SIG-M5 (cell line): ENCODE measurements at regions not wholly inside any gene's neighbourhood (a gene's known extent, or its start where the extent isn't known, plus 50 kb on each side); places are given as distances from the start of the nearest gene placed in this dataset.
A peak's percentile ranks its signal among the peaks of the same experiment; 100 is the strongest.
"Not testable (repeated sequence)": the region's sequence is repeated elsewhere in the genome, so short reads cannot be mapped to it uniquely, and the experiment has no call there.

Source experiments
- DNase-seq: peaks from one replicate; lab custom pipeline; 2025; lab: John Stamatoyannopoulos, UW

DNA sequence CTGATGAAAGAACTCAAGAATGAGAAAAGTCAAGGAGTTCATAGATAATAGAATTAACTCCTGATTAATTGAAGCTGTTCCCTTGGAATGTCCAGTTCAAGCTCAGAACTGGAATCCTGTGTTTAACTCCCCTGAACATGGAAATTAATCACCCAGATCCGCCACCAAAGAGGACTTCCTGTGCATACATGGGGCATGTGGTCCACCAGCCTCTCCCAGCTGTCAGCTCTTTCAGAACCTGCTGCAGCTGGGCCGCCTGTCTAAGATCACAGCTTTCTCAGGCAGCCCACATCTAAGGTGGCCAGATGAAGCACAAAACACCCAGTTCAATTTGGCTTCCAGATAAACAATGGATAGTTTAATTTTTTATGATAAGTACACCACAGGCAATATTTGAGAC is 203.7 kb upstream of the COX10 start:
- DNase-seq = no peak

GRCh38 chr17:13869331-13869940 is 199.9 kb upstream of the COX10 start:
- no peak for DNase-seq

DNA sequence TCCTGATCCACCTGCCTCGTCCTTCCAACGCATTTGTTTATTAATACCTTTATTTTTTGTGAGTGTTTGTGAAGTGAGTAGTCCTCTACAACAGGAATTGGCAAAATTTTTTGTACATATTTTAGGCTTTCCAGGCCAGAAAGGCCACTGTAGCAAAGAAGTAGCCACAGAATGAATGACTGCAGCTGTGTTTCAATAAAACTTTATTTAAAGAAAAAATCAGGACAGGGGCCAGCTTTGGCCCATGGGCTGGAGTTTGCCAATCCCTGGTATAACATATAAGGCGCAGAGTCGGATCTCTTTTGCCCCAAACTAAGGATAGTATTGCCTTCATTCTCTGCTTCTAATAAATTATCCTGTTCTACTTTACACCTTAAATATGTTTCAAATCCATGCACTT is 198.0 kb upstream of the COX10 start:
- DNase-seq = no peak

GRCh38 chr17:13874134-13874533 is 195.2 kb upstream of the COX10 start:
- DNase-seq = no peak

GRCh38 chr17:13874817-13875216 is 194.5 kb upstream of the COX10 start:
- no peak for DNase-seq

DNA sequence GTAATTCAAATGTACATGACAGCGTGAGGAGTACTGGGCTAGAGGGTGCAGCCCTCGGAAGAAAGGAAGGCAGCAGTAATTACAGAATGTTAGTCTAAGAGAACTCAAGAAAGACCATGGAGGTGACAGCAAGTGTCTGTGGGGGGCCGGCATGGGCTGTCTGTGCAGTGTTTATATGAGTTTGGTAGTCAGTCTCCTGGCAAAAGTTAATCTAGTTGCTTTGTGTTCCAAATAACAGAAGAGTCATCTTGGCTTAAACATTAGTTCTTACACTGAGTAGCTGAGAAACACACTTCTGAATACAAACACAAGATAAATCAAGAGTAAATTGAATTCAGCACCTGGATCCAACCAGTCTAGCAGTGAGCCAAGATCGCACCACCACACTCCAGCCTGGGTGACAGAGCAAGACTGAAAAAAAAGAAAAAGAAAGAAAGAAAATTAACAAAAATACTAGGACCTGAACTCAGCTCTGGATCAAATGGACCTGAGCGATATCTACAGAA is 189.3 kb upstream of the COX10 start:
- no peak for DNase-seq

DNA sequence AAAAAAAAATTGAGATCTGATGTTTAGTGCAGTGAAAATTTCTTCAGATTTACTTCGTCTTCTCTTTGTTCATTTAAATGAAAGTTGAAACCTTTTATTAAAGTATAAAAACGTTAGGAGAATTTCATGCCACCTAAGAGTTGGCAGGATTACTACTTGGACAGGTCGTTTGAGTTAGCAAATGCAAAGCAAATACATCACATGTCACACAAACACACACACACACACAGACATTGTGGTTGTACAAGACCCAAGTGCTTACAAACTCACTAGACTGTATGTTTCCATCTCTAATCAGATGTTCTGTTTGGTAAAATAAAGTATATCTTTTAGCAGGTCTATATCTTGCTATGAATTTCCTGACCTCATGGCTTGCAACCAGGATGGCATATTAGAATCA is 185.6 kb upstream of the COX10 start:
- DNase-seq = no peak

GRCh38 chr17:13884347-13884746 is 185.0 kb upstream of the COX10 start:
- DNase-seq = no peak

- no peak for DNase-seq
These were observed 183.8 kb upstream of the COX10 start for GRCh38 chr17:13885550-13885949.

DNA sequence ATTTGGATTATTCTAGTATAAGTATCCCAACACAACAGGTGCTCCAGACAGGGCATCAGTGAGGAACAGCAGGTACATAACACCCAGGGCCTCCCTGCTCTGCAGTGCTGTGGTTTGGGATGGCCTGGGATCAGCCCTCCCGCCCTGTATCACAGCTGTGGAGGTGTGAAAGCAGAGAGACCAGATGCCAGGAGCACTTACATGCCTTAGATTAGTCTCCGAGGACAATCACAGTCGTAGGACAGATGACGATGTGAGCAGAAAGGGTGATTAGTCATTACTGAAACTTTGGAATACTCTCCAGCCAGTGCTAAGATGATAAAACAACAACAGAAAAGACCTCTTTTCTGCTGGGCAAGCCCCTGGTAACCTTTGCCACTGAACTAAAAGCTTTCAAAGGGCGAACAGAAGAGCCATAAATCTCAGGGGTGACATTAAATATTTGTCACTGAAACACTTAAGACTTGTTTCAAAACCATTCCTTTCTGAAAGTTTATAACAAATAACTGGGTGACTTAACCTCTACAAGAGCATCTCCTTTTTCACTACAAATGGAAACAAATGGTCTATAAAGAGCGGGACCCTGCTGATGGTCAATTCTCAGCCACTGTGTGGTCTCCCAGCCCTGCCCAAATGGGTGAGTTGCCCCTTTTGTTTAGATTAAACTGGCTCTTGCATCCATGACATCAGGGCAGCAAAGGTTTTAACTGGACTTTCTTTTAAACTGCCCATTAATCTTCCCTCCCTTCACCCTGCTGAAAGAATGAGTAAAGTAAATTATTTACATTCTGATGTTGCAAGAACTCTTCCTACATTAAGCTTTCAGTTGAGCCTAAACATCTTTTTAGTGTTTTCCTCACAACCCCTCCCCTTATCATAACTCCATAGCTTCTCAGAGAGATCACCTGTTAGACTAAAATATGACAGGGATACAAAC is 183.1 kb upstream of the COX10 start:
- DNase-seq = no peak

- DNase-seq = no peak
These were observed 181.2 kb upstream of the COX10 start for GRCh38 chr17:13888056-13888609.

GRCh38 chr17:13908971-13909370 is 160.3 kb upstream of the COX10 start:
- not testable (repeated sequence) for DNase-seq

GRCh38 chr17:13909901-13910519 is 159.3 kb upstream of the COX10 start:
- DNase-seq = no peak

- DNase-seq = no peak
These were observed 151.7 kb upstream of the COX10 start for GRCh38 chr17:13917634-13918033.

GRCh38 chr17:13918247-13918646 is 151.1 kb upstream of the COX10 start:
- DNase-seq = no peak

- DNase-seq = no peak
These were observed 149.5 kb upstream of the COX10 start for GRCh38 chr17:13919818-13920217.

- no peak for DNase-seq
These were observed 148.9 kb upstream of the COX10 start for GRCh38 chr17:13920413-13920812.

- DNase-seq = no peak
These were observed 147.2 kb upstream of the COX10 start for GRCh38 chr17:13921841-13922776.

GRCh38 chr17:13922885-13923284 is 146.4 kb upstream of the COX10 start:
- no peak for DNase-seq

GRCh38 chr17:13925579-13925978 is 143.7 kb upstream of the COX10 start:
- DNase-seq = no peak

DNA sequence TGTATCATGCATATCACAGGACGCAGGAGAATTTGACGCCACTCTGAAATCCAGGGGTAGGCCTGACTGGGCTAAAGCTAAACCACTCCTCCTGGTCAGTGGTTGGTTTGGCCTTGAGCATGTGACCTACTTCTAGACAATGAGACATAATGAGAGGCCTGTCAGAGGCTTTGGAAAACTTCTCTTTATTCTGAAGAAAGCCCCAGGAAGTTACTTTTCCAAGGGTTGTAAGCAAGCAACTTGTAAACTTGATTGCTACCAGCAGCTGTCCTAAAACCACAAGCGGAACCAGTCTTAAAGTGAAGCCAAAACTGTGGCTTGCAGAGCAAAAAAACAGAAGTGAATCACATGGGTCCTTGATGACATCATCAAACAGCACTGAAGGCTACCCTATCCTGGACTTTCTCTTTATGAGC is 138.2 kb upstream of the COX10 start:
- DNase-seq = peak; percentile 79
